Hematopoietic multipotent progenitor cell treated with erythropoietin and hydrocortisone succinate and interleukin-3 and kit ligand, for 4 days (in vitro differentiated cells): ENCODE measurements at regions not wholly inside any gene's neighbourhood (a gene's known extent, or its start where the extent isn't known, plus 50 kb on each side); places are given as distances from the start of the nearest gene placed in this dataset.

ENCODE experiments used
- DNase-seq: peaks from one replicate; pipeline ENCODE4 v3.0.0-alpha.2; 2015

GRCh38 chr1:4598561-4598960 is 55.8 kb upstream of the AJAP1 start:
- DNase-seq = no peak

GRCh38 chr1:4599521-4599920 is 54.9 kb upstream of the AJAP1 start:
- DNase-seq = no peak

- no peak for DNase-seq
Measured at GRCh38 chr1:4599951-4600481, 54.4 kb upstream of the AJAP1 start.

GRCh38 chr1:4600615-4601460 is 53.6 kb upstream of the AJAP1 start:
- no peak for DNase-seq

- DNase-seq = no peak
Measured at GRCh38 chr1:4601941-4602340, 52.5 kb upstream of the AJAP1 start.

GRCh38 chr1:4602462-4603294 is 51.7 kb upstream of the AJAP1 start:
- peak; percentile 55 for DNase-seq

GRCh38 chr1:4603295-4604110 is 50.9 kb upstream of the AJAP1 start:
- DNase-seq = peak; percentile 98
